HEK293 (cell line): ENCODE measurements at regions not wholly inside any gene's neighbourhood (a gene's known extent, or its start where the extent isn't known, plus 50 kb on each side); places are given as distances from the start of the nearest gene placed in this dataset.

Source experiments
- WT1 ChIP-seq: fragments of 450-650 bp; formaldehyde crosslinking; IDR thresholded peaks from 2 replicates; pipeline ENCODE4 v1.5.1; 2016; ENCODE audit warnings: missing biosample characterization, missing genetic modification characterization
- ZNF146 ChIP-seq: fragments of 450-650 bp; formaldehyde crosslinking; IDR thresholded peaks from 2 replicates; pipeline ENCODE4 v1.5.1; 2016; ENCODE audit warnings: missing biosample characterization, missing genetic modification characterization
- ZNF548 ChIP-seq: fragments of 450-650 bp; formaldehyde crosslinking; IDR thresholded peaks from 2 replicates; pipeline ENCODE4 v1.5.1; 2016; ENCODE audit warnings: missing biosample characterization, missing genetic modification characterization
- TF ChIP-seq, protein P1 (sequence below): fragments of 450-650 bp; IDR thresholded peaks from 2 replicates; pipeline ENCODE4 v1.5.1; 2018; ENCODE audit warnings: missing biosample characterization, missing genetic modification characterization
- TF ChIP-seq, protein P2 (sequence below): fragments of 450-650 bp; formaldehyde crosslinking; IDR thresholded peaks from 2 replicates; pipeline ENCODE4 v1.5.1; 2016; ENCODE audit warnings: missing biosample characterization, missing genetic modification characterization
- TF ChIP-seq, protein P3 (sequence below): fragments of 450-650 bp; formaldehyde crosslinking; IDR thresholded peaks from 2 replicates; pipeline ENCODE4 v1.5.1; 2016; ENCODE audit warnings: missing biosample characterization, missing genetic modification characterization, low read depth
- TF ChIP-seq, protein P4 (sequence below): fragments of 450-650 bp; formaldehyde crosslinking; IDR thresholded peaks from 2 replicates; pipeline ENCODE4 v1.5.1; 2016; ENCODE audit warnings: missing biosample characterization, missing genetic modification characterization

DNA sequence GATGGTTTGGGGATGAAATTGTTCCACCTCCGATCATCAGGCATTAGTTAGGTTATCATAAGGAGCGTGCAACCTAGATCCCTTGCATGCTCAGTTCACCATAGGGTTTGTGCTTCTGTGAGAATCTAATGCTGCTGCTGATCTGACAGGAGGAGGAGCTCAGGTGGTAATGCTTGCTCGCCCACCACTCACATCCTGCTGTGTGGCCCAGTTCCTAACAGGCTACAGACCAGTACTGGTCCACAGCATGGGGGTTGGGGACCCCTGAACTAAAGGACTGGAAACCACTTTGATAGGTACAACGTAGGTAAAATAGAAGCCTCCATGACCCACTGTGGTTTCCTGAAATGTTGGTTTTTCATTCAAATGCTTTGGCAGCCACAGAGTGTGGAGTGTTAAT lies 109.3 kb upstream of the PROKR2 start:
- TF ChIP-seq WT1 (tag by site-specific recombination) (no peak), ZNF548 (no peak), ZNF146 (tag by site-specific recombination) (no peak)
- TF ChIP-seq, protein P1, sequence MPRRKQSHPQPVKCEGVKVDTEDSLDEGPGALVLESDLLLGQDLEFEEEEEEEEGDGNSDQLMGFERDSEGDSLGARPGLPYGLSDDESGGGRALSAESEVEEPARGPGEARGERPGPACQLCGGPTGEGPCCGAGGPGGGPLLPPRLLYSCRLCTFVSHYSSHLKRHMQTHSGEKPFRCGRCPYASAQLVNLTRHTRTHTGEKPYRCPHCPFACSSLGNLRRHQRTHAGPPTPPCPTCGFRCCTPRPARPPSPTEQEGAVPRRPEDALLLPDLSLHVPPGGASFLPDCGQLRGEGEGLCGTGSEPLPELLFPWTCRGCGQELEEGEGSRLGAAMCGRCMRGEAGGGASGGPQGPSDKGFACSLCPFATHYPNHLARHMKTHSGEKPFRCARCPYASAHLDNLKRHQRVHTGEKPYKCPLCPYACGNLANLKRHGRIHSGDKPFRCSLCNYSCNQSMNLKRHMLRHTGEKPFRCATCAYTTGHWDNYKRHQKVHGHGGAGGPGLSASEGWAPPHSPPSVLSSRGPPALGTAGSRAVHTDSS (tag by site-specific recombination) = no peak
- TF ChIP-seq, protein P2, sequence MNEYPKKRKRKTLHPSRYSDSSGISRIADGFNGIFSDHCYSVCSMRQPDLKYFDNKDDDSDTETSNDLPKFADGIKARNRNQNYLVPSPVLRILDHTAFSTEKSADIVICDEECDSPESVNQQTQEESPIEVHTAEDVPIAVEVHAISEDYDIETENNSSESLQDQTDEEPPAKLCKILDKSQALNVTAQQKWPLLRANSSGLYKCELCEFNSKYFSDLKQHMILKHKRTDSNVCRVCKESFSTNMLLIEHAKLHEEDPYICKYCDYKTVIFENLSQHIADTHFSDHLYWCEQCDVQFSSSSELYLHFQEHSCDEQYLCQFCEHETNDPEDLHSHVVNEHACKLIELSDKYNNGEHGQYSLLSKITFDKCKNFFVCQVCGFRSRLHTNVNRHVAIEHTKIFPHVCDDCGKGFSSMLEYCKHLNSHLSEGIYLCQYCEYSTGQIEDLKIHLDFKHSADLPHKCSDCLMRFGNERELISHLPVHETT = no peak
- TF ChIP-seq, protein P3, sequence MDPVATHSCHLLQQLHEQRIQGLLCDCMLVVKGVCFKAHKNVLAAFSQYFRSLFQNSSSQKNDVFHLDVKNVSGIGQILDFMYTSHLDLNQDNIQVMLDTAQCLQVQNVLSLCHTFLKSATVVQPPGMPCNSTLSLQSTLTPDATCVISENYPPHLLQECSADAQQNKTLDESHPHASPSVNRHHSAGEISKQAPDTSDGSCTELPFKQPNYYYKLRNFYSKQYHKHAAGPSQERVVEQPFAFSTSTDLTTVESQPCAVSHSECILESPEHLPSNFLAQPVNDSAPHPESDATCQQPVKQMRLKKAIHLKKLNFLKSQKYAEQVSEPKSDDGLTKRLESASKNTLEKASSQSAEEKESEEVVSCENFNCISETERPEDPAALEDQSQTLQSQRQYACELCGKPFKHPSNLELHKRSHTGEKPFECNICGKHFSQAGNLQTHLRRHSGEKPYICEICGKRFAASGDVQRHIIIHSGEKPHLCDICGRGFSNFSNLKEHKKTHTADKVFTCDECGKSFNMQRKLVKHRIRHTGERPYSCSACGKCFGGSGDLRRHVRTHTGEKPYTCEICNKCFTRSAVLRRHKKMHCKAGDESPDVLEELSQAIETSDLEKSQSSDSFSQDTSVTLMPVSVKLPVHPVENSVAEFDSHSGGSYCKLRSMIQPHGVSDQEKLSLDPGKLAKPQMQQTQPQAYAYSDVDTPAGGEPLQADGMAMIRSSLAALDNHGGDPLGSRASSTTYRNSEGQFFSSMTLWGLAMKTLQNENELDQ = no peak
- TF ChIP-seq, protein P4, sequence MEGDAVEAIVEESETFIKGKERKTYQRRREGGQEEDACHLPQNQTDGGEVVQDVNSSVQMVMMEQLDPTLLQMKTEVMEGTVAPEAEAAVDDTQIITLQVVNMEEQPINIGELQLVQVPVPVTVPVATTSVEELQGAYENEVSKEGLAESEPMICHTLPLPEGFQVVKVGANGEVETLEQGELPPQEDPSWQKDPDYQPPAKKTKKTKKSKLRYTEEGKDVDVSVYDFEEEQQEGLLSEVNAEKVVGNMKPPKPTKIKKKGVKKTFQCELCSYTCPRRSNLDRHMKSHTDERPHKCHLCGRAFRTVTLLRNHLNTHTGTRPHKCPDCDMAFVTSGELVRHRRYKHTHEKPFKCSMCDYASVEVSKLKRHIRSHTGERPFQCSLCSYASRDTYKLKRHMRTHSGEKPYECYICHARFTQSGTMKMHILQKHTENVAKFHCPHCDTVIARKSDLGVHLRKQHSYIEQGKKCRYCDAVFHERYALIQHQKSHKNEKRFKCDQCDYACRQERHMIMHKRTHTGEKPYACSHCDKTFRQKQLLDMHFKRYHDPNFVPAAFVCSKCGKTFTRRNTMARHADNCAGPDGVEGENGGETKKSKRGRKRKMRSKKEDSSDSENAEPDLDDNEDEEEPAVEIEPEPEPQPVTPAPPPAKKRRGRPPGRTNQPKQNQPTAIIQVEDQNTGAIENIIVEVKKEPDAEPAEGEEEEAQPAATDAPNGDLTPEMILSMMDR (tag by site-specific recombination) = no peak
